ENCODE measurements at regions not wholly inside any gene's neighbourhood (a gene's known extent, or its start where the extent isn't known, plus 50 kb on each side); places are given as distances from the start of the nearest gene placed in this dataset.

DNA sequence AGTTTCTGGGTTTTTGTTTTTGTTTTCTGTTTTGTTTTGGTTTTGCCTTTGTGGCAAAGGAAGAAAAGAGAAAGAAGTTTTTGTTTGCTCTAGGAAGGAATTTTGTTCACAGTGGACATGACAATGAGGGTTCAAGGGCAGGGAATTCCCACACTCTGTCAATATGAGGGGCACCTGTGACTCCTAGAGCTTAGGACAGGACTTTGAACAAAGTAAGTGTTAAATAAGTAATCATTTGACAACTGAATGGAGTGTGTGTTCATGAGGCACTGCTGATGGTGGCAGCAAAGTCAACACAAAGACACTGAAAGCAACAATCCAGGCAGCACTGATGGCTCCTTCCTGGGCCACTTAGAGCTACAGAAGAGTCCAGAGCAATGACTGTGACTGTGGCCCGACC lies 1381.1 kb upstream of the LRRTM3 start:
- TF ChIP-seq, protein P1, sequence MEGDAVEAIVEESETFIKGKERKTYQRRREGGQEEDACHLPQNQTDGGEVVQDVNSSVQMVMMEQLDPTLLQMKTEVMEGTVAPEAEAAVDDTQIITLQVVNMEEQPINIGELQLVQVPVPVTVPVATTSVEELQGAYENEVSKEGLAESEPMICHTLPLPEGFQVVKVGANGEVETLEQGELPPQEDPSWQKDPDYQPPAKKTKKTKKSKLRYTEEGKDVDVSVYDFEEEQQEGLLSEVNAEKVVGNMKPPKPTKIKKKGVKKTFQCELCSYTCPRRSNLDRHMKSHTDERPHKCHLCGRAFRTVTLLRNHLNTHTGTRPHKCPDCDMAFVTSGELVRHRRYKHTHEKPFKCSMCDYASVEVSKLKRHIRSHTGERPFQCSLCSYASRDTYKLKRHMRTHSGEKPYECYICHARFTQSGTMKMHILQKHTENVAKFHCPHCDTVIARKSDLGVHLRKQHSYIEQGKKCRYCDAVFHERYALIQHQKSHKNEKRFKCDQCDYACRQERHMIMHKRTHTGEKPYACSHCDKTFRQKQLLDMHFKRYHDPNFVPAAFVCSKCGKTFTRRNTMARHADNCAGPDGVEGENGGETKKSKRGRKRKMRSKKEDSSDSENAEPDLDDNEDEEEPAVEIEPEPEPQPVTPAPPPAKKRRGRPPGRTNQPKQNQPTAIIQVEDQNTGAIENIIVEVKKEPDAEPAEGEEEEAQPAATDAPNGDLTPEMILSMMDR (IDR thresholded peaks at IDR 0.05), result no peak
- TF ChIP-seq POLR2AphosphoS5 (IDR thresholded peaks at IDR 0.05), result no peak
- TF ChIP-seq POLR2A (IDR thresholded peaks at IDR 0.05), result no peak
